A549 (cell line): ENCODE measurements at regions not wholly inside any gene's neighbourhood (a gene's known extent, or its start where the extent isn't known, plus 50 kb on each side); places are given as distances from the start of the nearest gene placed in this dataset.
A peak's percentile ranks its signal among the peaks of the same experiment; 100 is the strongest.

Experiments
- ATAC-seq, 2 experiments: fragments of 200-7000 bp in 1 of 2; fragments of >200 bp in 1 of 2; cut with Nextera tagmentation in 1 of 2; cut with Tn5 transposase in 1 of 2; 3 replicates each; pipeline versions ENCODE4 v1.8.0 to v1.9.1; 2018 to 2020; ENCODE audit warnings: mild to moderate bottlenecking in 1 of 2, moderate library complexity in 1 of 2
- CTCF ChIA-PET: fragments of 300-600 bp; sonication (Branson Sonifier 250); formaldehyde crosslinking; extraction: SDS; loops from one replicate; lab custom pipeline; 2021; ENCODE audit warnings: antibody characterized with exemption, inconsistent platforms; lab: Yijun Ruan, JAX
- POLR2A ChIA-PET: fragments of 350-600 bp; formaldehyde crosslinking; extraction: SDS; loops from one replicate; lab custom pipeline; 2021; ENCODE audit warnings: antibody characterized with exemption, inconsistent platforms; lab: Yijun Ruan, JAX
- DNase-seq, 2 experiments: peaks; one replicate each; pipeline versions ENCODE4 v3.0.0 to v3.0.0-alpha.2; 2011 to 2016; ENCODE audit warnings: low read depth in 1 of 2, low spot score in 1 of 2
- FAIRE-seq: peaks from 2 replicates; lab custom pipeline; 2011; peaks lifted over from hg19 to GRCh38; lab: Jason Lieb, UNC
- H3K27ac ChIP-seq, 2 experiments: fragments of >200 bp; sonication (Bioruptor Twin); formaldehyde crosslinking; 3 replicates each; pipeline ENCODE4 v1.5.1; 2016 to 2017
- H3K4me1 ChIP-seq: fragments of >200 bp; sonication (Bioruptor Twin); formaldehyde crosslinking; 3 replicates; pipeline ENCODE4 v1.6.1; 2016
- H3K4me2 ChIP-seq: fragments of >200 bp; sonication (Bioruptor Twin); formaldehyde crosslinking; 3 replicates; pipeline ENCODE4 v1.6.1; 2016
- H3K4me3 ChIP-seq: fragments of >200 bp; sonication (Bioruptor Twin); formaldehyde crosslinking; 3 replicates; pipeline ENCODE4 v1.5.1; 2016
- H3K9me3 ChIP-seq: fragments of >200 bp; sonication (Bioruptor Twin); formaldehyde crosslinking; 3 replicates; pipeline ENCODE4 v1.6.1; 2016
- BCL3 ChIP-seq: fragments of >200 bp; sonication (Bioruptor Twin); formaldehyde crosslinking; IDR thresholded peaks from 3 replicates; pipeline ENCODE4 v1.6.1; 2016
- CEBPB ChIP-seq, 2 experiments: fragments of >200 bp in 1 of 2; sonication (Bioruptor Twin) in 1 of 2; formaldehyde crosslinking in 1 of 2; IDR thresholded peaks; 2 replicates each; pipeline ENCODE4 v1.6.1; 2012 to 2016
- CTCF ChIP-seq: fragments of >200 bp; sonication (Bioruptor Twin); formaldehyde crosslinking; IDR thresholded peaks from 3 replicates; pipeline ENCODE4 v1.5.1; 2016
- EHMT2 ChIP-seq: fragments of 200-600 bp; sonication (generic); IDR thresholded peaks from 2 replicates; pipeline ENCODE4 v1.6.1; 2016; ENCODE audit warnings: antibody characterized with exemption, low read depth, mild to moderate bottlenecking, moderate library complexity
- ESRRA ChIP-seq: fragments of 150-350 bp; IDR thresholded peaks from 2 replicates; pipeline ENCODE4 v1.6.1; 2014; ENCODE audit warnings: mild to moderate bottlenecking, low read length, borderline replicate concordance
- FOSB ChIP-seq: fragments of 250-450 bp; sonication (Bioruptor Pico); IDR thresholded peaks from 2 replicates; pipeline ENCODE4 v1.5.0; 2020; ENCODE audit warnings: mild to moderate bottlenecking, moderate library complexity
- HEYL ChIP-seq: fragments of 250-450 bp; sonication (Bioruptor Pico); IDR thresholded peaks from 2 replicates; pipeline ENCODE4 v1.8.0; 2021; ENCODE audit warnings: mild to moderate bottlenecking, moderate library complexity
- JUNB ChIP-seq: fragments of >200 bp; sonication (Bioruptor Twin); formaldehyde crosslinking; IDR thresholded peaks from 2 replicates; pipeline ENCODE4 v1.6.1; 2016
- MAZ ChIP-seq: fragments of 150-350 bp; IDR thresholded peaks from 2 replicates; pipeline ENCODE4 v1.6.1; 2014; ENCODE audit warnings: antibody characterized with exemption, low read depth, low read length, borderline replicate concordance
- MYC ChIP-seq: IDR thresholded peaks from 2 replicates; pipeline ENCODE4 v1.6.1; 2012; ENCODE audit warnings: mild to moderate bottlenecking, inconsistent platforms, low read length, improper control_type of control experiment, borderline replicate concordance
- NPAS2 ChIP-seq: fragments of 250-450 bp; sonication (Bioruptor Pico); IDR thresholded peaks from 2 replicates; pipeline ENCODE4 v1.8.0; 2022; ENCODE audit warnings: mild to moderate bottlenecking, moderate library complexity, borderline replicate concordance
- RCOR1 ChIP-seq: fragments of 150-350 bp; IDR thresholded peaks from 2 replicates; pipeline ENCODE4 v1.6.1; 2014; ENCODE audit warnings: antibody characterized with exemption, low read length, low read depth
- REST ChIP-seq: fragments of 200-600 bp; sonication (generic); IDR thresholded peaks from 2 replicates; pipeline ENCODE4 v1.6.1; 2016; ENCODE audit warnings: antibody characterized with exemption, mild to moderate bottlenecking, moderate library complexity
- RFX5 ChIP-seq: fragments of 450-650 bp; IDR thresholded peaks from 2 replicates; pipeline ENCODE4 v1.7.1; 2014; ENCODE audit warnings: antibody characterized with exemption, mild to moderate bottlenecking, moderate library complexity
- TP53 ChIP-seq: fragments of 250-450 bp; sonication (Bioruptor Pico); IDR thresholded peaks from 2 replicates; pipeline ENCODE4 v1.5.0; 2021; ENCODE audit warnings: mild to moderate bottlenecking, moderate library complexity
- WGBS: methylation state at CpG from one replicate; pipeline ENCODE4 v1.1.6; 2017; ENCODE audit errors: missing lambda C conversion rate; 5-methylcytosine and 5-hydroxymethylcytosine counted together

DNA sequence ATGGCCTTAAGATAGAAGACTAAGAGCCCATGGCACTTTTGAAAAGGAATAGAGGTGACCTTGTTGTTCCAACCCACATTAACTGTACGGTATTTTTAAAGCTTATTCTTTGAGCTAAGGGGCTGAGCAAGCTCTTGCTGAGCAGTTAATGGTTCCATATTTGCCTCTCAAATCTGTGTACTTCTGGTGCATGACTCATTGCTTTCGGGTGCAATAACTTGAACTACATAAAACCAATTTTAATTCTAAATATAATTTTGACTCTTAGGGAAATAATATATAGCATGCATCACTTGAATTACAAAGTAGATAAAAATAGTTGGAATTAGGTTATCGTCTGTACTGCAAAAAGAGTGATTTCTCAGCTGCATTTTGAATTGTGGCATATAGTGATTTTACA lies 348.1 kb upstream of the CITED2 start:
- POLR2A ChIA-PET = no interaction called here
- ATAC-seq = no peak
- Histone ChIP-seq H3K4me1 (no peaks in the 10 kb centered on the region), H3K4me2 (no peak overlapping the region), H3K9me3 (no peaks in the 10 kb centered on the region), H3K4me3 (no peak overlapping the region), H3K27ac (no peak overlapping the region)
- TF ChIP-seq RFX5 = no peak
- no peak for TF ChIP-seq TP53 (CRISPR knock-in tag)
- TF ChIP-seq ESRRA = no peak
- no peak for TF ChIP-seq CEBPB (IDR thresholded peaks at IDR 0.05)
- TF ChIP-seq BCL3 = no peak
- TF ChIP-seq FOSB (CRISPR knock-in tag) = no peak
- TF ChIP-seq MYC = no peak
- TF ChIP-seq REST = no peak
- no peak for TF ChIP-seq JUNB
- no peak for TF ChIP-seq RCOR1
- TF ChIP-seq MAZ = no peak
- DNase-seq = no peak
- WGBS = 52% methylated on average over 3 of the region's 3 CpGs
- CTCF ChIA-PET = interaction anchor here (2.2 kb wide), 1 partner anchor 9 kb away, joined by 4 read pairs; no protein-coding TSS in a partner anchor
- no peak for FAIRE-seq

DNA sequence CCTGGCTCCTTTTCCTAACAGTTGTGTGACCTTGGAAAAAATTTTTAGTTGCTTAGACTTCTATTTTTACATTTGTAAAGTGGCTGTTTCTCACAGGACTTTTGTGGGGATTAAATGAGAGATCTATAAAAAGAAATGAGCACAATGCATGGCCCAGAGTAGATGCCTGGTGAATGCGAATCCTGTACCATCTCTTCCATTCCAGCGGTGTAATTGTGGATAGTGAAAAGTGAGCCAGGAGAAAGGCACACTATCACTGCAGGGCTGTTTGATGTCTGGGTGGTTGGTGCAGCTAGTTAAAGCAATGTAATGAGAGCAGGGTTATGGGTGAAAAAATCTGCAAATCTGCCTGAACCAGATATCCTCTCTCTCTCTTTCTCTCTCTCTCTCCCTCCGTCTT lies 347.5 kb upstream of the CITED2 start:
- TF ChIP-seq BCL3 (no peak), EHMT2 (no peak), NPAS2 (CRISPR knock-in tag) (no peak), HEYL (CRISPR knock-in tag) (no peak)
- no peak for DNase-seq
- ChIA-PET CTCF (interaction anchor here (2.2 kb wide), 1 partner anchor 10 kb away, joined by 4 read pairs; no protein-coding TSS in a partner anchor), POLR2A (no interaction called here)
- Histone ChIP-seq H3K9me3 (no peaks in the 10 kb centered on the region), H3K4me2 (no peak overlapping the region), H3K4me3 (no peak overlapping the region), H3K27ac (no peak overlapping the region), H3K4me1 (no peaks in the 10 kb centered on the region)
- no peak for FAIRE-seq
- no peak for ATAC-seq
- 94% methylated on average over 3 of the region's 3 CpGs for WGBS

DNA sequence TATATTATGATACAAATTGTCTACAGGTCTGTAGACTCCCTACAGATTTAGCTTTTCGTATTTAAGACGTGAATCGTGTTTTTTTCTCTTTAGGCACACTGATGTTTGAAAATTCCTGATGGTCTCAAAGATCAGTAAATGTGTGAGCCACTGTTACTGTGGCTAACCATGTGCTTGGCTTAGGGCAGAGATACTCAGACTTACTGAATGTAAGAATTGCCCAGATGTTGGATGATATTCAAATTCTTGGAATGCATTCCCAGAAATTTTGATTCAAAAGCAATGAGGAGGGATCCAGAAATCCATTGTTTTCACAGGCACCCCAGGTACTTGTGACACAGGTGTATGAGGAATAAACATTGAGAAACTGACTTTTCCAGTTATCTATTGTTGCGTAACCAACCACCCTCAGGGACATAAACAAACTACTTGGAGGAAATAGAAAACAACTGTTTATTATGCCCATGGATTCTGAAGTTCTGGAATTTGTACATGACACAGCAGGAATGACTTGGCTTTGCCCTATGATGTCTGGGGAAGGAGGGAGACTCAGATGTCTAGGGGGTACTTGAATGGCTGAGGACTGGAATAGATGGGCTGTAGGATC lies 339.6 kb upstream of the CITED2 start:
- 96% methylated on average over 4 of the region's 4 CpGs for WGBS
- H3K9me3 ChIP-seq = no peaks in the 10 kb centered on the region
- no peak overlapping the region for H3K4me3 ChIP-seq
- ATAC-seq (no peak), FAIRE-seq (no peak), DNase-seq (peak in 1 of 2 experiments; percentile 9)
- no peak for TF ChIP-seq CTCF
- peak; percentile 22 to 53; a peak in 2 of 4 replicates for TF ChIP-seq CEBPB (IDR thresholded peaks at IDR 0.05)
- H3K4me1 ChIP-seq = peaks cover 17% of the 10 kb centered on the region; the same call in 2 of the 3 replicates
- no peak overlapping the region for H3K27ac ChIP-seq
- CTCF ChIA-PET = no interaction called here
- POLR2A ChIA-PET = no interaction called here
- H3K4me2 ChIP-seq = no peak overlapping the region
